C4-2B (cell line): ENCODE measurements at regions not wholly inside any gene's neighbourhood (a gene's known extent, or its start where the extent isn't known, plus 50 kb on each side); places are given as distances from the start of the nearest gene placed in this dataset.

Experiments
- H3K27ac ChIP-seq: fragments of 450-650 bp; 2 replicates; pipeline ENCODE4 v1.5.1; 2017
- ZFX ChIP-seq: fragments of 450-650 bp; IDR thresholded peaks from 2 replicates; pipeline ENCODE4 v1.6.1; 2017
- TF ChIP-seq, protein P1 (sequence below): fragments of 450-650 bp; conservative IDR thresholded peaks from 2 replicates; pipeline ENCODE4 v1.5.1; 2017; ENCODE audit warnings: mild to moderate bottlenecking

DNA sequence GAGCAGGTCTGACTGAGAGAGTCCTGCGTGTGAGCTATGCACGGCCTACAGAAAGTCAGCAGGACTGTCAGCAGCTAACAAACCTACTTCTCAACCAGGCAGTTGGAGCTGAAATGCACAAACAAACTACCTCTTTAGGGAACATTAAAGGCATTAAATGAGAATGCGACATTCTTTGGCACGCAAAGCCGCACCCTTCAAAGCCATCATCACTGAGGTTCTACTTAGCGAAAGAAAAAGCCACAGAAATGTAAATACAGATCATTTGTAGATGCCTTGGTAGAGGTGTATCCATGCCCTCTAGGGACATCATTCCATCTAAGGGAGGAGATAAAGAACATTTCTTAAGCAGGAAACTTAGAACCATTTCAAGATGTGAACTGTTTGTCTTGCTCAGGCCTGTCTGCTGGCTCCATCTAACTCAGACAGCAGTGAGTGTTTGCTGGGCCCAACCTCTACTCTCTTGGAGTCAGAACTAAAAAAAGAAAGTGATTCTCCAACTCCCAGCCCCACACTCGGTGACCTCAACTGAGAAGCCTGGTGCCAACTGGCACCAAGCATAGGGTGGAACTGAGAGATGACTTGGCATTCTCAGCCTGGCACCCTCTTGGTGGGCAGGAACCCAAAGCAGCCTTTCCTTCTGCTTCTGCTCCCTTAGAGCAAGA is 63.5 kb upstream of the MBIP start:
- no peak overlapping the region for H3K27ac ChIP-seq
- no peak for TF ChIP-seq ZFX
- TF ChIP-seq, protein P1, sequence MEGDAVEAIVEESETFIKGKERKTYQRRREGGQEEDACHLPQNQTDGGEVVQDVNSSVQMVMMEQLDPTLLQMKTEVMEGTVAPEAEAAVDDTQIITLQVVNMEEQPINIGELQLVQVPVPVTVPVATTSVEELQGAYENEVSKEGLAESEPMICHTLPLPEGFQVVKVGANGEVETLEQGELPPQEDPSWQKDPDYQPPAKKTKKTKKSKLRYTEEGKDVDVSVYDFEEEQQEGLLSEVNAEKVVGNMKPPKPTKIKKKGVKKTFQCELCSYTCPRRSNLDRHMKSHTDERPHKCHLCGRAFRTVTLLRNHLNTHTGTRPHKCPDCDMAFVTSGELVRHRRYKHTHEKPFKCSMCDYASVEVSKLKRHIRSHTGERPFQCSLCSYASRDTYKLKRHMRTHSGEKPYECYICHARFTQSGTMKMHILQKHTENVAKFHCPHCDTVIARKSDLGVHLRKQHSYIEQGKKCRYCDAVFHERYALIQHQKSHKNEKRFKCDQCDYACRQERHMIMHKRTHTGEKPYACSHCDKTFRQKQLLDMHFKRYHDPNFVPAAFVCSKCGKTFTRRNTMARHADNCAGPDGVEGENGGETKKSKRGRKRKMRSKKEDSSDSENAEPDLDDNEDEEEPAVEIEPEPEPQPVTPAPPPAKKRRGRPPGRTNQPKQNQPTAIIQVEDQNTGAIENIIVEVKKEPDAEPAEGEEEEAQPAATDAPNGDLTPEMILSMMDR = no peak

DNA sequence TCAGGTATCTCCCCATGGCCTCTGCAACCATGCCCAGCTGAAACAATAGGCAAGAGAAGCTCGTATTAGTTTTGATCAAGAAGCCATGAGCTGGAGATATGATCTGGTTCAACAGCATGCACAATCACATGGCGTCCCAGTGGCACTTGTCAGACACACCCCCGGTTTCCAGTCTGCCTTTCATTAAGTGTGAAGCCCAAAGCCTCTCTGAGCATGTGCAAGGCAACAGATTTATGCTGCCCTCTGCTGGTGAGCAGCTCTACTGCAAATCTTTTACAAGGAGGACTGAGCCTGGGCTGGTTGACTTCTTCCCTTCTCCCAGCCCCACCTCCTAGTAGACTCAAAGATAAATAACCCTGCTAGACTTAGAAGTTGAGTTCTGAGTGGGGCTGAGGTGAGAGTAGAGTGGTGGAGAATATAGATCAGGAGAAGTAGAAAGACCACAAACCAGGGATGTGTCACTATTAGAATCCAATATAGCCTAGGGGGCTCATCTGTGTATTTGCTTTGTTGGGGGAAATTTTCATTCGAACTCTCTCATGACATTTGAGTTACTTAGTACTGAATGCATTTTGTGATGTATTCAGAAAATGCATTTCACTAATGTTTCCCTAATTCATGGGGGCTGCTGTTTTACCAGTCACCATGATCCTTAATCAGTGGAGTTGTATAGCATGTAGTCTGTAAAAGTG is 53.7 kb upstream of the MBIP start:
- no peak overlapping the region for H3K27ac ChIP-seq
- no peak for TF ChIP-seq ZFX
- TF ChIP-seq, protein P1 = peak; percentile 96
